HCT116 (cell line): ENCODE measurements at regions not wholly inside any gene's neighbourhood (a gene's known extent, or its start where the extent isn't known, plus 50 kb on each side); places are given as distances from the start of the nearest gene placed in this dataset.

Experiments used
- CEBPB ChIP-seq: IDR thresholded peaks from 2 replicates; pipeline ENCODE4 v1.6.1; 2012; ENCODE audit warnings: low read depth
- CTCF ChIP-seq, 3 experiments: fragments of 200-600 bp in 1 of 3; sonication (generic) in 1 of 3; IDR thresholded peaks in 2 of 3; conservative IDR thresholded peaks in 1 of 3; 2 replicates each; pipeline ENCODE4 v1.5.1; 2012 to 2017; ENCODE audit warnings: low read depth in 2 of 3, low read length in 2 of 3, antibody characterized with exemption in 1 of 3, borderline replicate concordance in 1 of 3, control low read depth in 1 of 3, mild to moderate bottlenecking in 1 of 3, mixed read lengths in 1 of 3, mixed run types in 1 of 3, moderate library complexity in 1 of 3; ENCODE audit not compliant: insufficient read depth in 1 of 3
- EGR1 ChIP-seq: IDR thresholded peaks from 2 replicates; pipeline ENCODE4 v1.6.1; 2012; ENCODE audit warnings: low read depth
- ELF1 ChIP-seq: IDR thresholded peaks from 2 replicates; pipeline ENCODE4 v1.6.1; 2012; ENCODE audit warnings: low read depth, borderline replicate concordance
- EZH2 ChIP-seq: fragments of 200-600 bp; sonication (generic); IDR thresholded peaks from 2 replicates; pipeline ENCODE4 v1.6.1; 2017; ENCODE audit warnings: antibody characterized with exemption, mixed run types
- POLR2A ChIP-seq: IDR thresholded peaks from 2 replicates; pipeline ENCODE4 v1.7.0; 2011; ENCODE audit warnings: borderline replicate concordance; ENCODE audit not compliant: insufficient read depth, insufficient read length; ENCODE audit errors: extremely low read depth
- POLR2AphosphoS5 ChIP-seq: IDR thresholded peaks from 2 replicates; pipeline ENCODE4 v1.6.1; 2011; ENCODE audit warnings: mild to moderate bottlenecking, low read depth, low read length, moderate library complexity
- REST ChIP-seq: IDR thresholded peaks from 2 replicates; pipeline ENCODE4 v1.6.1; 2012; ENCODE audit warnings: low read depth
- YY1 ChIP-seq: IDR thresholded peaks from 2 replicates; pipeline ENCODE4 v1.6.1; 2011; ENCODE audit warnings: low read length, low read depth, moderate library complexity, mild to moderate bottlenecking; ENCODE audit not compliant: insufficient replicate concordance; ENCODE audit errors: extremely low read depth
- ZNF274 ChIP-seq: fragments of 200-500 bp; sonication (Bioruptor generic); IDR thresholded peaks from 2 replicates; pipeline ENCODE4 v1.6.1; 2014; ENCODE audit warnings: mild to moderate bottlenecking, low read depth, low read length, inconsistent platforms
- TF ChIP-seq, protein P1 (sequence below): IDR thresholded peaks from 2 replicates; pipeline ENCODE4 v1.6.1; 2011; ENCODE audit warnings: mild to moderate bottlenecking, low read length, moderate library complexity; ENCODE audit not compliant: insufficient replicate concordance; ENCODE audit errors: extremely low read depth

- peak in 1 of 3 experiments; percentile 29; a peak in 2 of 6 replicates for TF ChIP-seq CTCF (IDR thresholded peaks at IDR 0.05 in 2 of 3, conservative IDR thresholded peaks at IDR 0.05 in 1 of 3; ENCODE audit: borderline replicate concordance in 1 of 3, insufficient read depth in 1 of 3, low read depth in 2 of 3, low read length in 2 of 3)
- no peak for TF ChIP-seq POLR2AphosphoS5
- TF ChIP-seq YY1: no peak
- no peak for TF ChIP-seq EZH2
- TF ChIP-seq EGR1: no peak
- no peak for TF ChIP-seq POLR2A
- TF ChIP-seq ELF1: no peak
- no peak for TF ChIP-seq ZNF274
- TF ChIP-seq REST: no peak
- TF ChIP-seq, protein P1, sequence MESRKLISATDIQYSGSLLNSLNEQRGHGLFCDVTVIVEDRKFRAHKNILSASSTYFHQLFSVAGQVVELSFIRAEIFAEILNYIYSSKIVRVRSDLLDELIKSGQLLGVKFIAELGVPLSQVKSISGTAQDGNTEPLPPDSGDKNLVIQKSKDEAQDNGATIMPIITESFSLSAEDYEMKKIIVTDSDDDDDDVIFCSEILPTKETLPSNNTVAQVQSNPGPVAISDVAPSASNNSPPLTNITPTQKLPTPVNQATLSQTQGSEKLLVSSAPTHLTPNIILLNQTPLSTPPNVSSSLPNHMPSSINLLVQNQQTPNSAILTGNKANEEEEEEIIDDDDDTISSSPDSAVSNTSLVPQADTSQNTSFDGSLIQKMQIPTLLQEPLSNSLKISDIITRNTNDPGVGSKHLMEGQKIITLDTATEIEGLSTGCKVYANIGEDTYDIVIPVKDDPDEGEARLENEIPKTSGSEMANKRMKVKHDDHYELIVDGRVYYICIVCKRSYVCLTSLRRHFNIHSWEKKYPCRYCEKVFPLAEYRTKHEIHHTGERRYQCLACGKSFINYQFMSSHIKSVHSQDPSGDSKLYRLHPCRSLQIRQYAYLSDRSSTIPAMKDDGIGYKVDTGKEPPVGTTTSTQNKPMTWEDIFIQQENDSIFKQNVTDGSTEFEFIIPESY: no peak
- no peak for TF ChIP-seq CEBPB
These were observed 375.8 kb upstream of the PODXL start for GRCh38 chr7:131932271-131932670.
